GM23338 (cell line): ENCODE measurements at regions not wholly inside any gene's neighbourhood (a gene's known extent, or its start where the extent isn't known, plus 50 kb on each side); places are given as distances from the start of the nearest gene placed in this dataset.
"Not testable (repeated sequence)": the region's sequence is repeated elsewhere in the genome, so short reads cannot be mapped to it uniquely, and the experiment has no call there.

Experiments
- CREB1 ChIP-seq: fragments of 250-450 bp; sonication (Bioruptor Pico); IDR thresholded peaks from 2 replicates; pipeline ENCODE4 v1.5.0; 2020; ENCODE audit warnings: low read depth, mild to moderate bottlenecking, moderate library complexity
- ETS1 ChIP-seq: IDR thresholded peaks from 2 replicates; pipeline ENCODE4 v1.6.1; 2016; ENCODE audit warnings: antibody characterized with exemption
- EZH2 ChIP-seq: fragments of 200-600 bp; sonication (generic); IDR thresholded peaks from one replicate; pipeline ENCODE4 v1.8.0; 2017; ENCODE audit warnings: antibody characterized with exemption, mild to moderate bottlenecking, low read depth; ENCODE audit not compliant: unreplicated experiment
- EZH2phosphoT487 ChIP-seq: fragments of 200-600 bp; sonication (generic); IDR thresholded peaks from one replicate; pipeline ENCODE4 v1.8.1; 2018; ENCODE audit warnings: antibody characterized with exemption; ENCODE audit not compliant: unreplicated experiment
- POLR2AphosphoS5 ChIP-seq: IDR thresholded peaks from 2 replicates; pipeline ENCODE4 v1.6.1; 2016; ENCODE audit warnings: antibody characterized with exemption, low read depth
- ZNF114 ChIP-seq: fragments of 250-450 bp; sonication (Bioruptor Pico); IDR thresholded peaks from 2 replicates; pipeline ENCODE4 v1.5.0; 2020; ENCODE audit warnings: mild to moderate bottlenecking, moderate library complexity
- TF ChIP-seq, protein P1 (sequence below), 2 experiments: fragments of 200-600 bp in 1 of 2; sonication (generic) in 1 of 2; conservative IDR thresholded peaks; 2 replicates each; pipeline versions ENCODE4 v1.5.1 to v1.6.1; 2016 to 2017; ENCODE audit warnings: antibody characterized with exemption in 2 of 2, low read depth in 2 of 2, mild to moderate bottlenecking in 2 of 2, moderate library complexity in 1 of 2
- TF ChIP-seq, protein P2 (sequence below): IDR thresholded peaks from one replicate; pipeline ENCODE4 v1.6.1; 2018; ENCODE audit warnings: antibody characterized with exemption; ENCODE audit not compliant: unreplicated experiment
- TF ChIP-seq, protein P3 (sequence below): fragments of 250-450 bp; sonication (Bioruptor Pico); IDR thresholded peaks from 2 replicates; pipeline ENCODE4 v1.5.0; 2020; ENCODE audit warnings: mild to moderate bottlenecking, moderate library complexity

DNA sequence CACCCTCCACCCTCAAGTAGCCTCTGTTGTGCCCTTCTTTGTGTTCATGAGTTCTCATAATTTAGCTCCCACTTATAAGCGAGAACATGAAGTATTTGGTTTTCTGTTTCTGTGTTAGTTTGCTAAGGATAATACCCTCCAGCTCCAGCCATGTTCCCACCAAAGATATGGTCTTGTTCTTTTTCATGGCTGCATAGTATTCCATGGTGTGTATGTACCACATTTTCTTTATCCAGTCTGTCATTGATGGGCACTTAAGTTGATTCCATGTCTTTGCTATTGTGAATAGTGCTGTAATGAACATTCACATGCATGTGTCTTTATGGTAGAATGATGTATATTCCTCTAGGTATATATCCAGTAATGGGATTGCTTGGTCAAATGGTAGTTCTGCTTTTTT lies 77.8 kb downstream of the FTHL17 start:
- TF ChIP-seq POLR2AphosphoS5; EZH2phosphoT487; EZH2; ETS1; ZNF114; CREB1 (CRISPR knock-in tag): not testable (repeated sequence)
- TF ChIP-seq, protein P1, sequence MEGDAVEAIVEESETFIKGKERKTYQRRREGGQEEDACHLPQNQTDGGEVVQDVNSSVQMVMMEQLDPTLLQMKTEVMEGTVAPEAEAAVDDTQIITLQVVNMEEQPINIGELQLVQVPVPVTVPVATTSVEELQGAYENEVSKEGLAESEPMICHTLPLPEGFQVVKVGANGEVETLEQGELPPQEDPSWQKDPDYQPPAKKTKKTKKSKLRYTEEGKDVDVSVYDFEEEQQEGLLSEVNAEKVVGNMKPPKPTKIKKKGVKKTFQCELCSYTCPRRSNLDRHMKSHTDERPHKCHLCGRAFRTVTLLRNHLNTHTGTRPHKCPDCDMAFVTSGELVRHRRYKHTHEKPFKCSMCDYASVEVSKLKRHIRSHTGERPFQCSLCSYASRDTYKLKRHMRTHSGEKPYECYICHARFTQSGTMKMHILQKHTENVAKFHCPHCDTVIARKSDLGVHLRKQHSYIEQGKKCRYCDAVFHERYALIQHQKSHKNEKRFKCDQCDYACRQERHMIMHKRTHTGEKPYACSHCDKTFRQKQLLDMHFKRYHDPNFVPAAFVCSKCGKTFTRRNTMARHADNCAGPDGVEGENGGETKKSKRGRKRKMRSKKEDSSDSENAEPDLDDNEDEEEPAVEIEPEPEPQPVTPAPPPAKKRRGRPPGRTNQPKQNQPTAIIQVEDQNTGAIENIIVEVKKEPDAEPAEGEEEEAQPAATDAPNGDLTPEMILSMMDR (conservative IDR thresholded peaks at IDR 0.05; ENCODE audit: low read depth in 2 of 2): not testable (repeated sequence)
- TF ChIP-seq, protein P2, sequence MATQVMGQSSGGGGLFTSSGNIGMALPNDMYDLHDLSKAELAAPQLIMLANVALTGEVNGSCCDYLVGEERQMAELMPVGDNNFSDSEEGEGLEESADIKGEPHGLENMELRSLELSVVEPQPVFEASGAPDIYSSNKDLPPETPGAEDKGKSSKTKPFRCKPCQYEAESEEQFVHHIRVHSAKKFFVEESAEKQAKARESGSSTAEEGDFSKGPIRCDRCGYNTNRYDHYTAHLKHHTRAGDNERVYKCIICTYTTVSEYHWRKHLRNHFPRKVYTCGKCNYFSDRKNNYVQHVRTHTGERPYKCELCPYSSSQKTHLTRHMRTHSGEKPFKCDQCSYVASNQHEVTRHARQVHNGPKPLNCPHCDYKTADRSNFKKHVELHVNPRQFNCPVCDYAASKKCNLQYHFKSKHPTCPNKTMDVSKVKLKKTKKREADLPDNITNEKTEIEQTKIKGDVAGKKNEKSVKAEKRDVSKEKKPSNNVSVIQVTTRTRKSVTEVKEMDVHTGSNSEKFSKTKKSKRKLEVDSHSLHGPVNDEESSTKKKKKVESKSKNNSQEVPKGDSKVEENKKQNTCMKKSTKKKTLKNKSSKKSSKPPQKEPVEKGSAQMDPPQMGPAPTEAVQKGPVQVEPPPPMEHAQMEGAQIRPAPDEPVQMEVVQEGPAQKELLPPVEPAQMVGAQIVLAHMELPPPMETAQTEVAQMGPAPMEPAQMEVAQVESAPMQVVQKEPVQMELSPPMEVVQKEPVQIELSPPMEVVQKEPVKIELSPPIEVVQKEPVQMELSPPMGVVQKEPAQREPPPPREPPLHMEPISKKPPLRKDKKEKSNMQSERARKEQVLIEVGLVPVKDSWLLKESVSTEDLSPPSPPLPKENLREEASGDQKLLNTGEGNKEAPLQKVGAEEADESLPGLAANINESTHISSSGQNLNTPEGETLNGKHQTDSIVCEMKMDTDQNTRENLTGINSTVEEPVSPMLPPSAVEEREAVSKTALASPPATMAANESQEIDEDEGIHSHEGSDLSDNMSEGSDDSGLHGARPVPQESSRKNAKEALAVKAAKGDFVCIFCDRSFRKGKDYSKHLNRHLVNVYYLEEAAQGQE: not testable (repeated sequence)
- TF ChIP-seq, protein P3, sequence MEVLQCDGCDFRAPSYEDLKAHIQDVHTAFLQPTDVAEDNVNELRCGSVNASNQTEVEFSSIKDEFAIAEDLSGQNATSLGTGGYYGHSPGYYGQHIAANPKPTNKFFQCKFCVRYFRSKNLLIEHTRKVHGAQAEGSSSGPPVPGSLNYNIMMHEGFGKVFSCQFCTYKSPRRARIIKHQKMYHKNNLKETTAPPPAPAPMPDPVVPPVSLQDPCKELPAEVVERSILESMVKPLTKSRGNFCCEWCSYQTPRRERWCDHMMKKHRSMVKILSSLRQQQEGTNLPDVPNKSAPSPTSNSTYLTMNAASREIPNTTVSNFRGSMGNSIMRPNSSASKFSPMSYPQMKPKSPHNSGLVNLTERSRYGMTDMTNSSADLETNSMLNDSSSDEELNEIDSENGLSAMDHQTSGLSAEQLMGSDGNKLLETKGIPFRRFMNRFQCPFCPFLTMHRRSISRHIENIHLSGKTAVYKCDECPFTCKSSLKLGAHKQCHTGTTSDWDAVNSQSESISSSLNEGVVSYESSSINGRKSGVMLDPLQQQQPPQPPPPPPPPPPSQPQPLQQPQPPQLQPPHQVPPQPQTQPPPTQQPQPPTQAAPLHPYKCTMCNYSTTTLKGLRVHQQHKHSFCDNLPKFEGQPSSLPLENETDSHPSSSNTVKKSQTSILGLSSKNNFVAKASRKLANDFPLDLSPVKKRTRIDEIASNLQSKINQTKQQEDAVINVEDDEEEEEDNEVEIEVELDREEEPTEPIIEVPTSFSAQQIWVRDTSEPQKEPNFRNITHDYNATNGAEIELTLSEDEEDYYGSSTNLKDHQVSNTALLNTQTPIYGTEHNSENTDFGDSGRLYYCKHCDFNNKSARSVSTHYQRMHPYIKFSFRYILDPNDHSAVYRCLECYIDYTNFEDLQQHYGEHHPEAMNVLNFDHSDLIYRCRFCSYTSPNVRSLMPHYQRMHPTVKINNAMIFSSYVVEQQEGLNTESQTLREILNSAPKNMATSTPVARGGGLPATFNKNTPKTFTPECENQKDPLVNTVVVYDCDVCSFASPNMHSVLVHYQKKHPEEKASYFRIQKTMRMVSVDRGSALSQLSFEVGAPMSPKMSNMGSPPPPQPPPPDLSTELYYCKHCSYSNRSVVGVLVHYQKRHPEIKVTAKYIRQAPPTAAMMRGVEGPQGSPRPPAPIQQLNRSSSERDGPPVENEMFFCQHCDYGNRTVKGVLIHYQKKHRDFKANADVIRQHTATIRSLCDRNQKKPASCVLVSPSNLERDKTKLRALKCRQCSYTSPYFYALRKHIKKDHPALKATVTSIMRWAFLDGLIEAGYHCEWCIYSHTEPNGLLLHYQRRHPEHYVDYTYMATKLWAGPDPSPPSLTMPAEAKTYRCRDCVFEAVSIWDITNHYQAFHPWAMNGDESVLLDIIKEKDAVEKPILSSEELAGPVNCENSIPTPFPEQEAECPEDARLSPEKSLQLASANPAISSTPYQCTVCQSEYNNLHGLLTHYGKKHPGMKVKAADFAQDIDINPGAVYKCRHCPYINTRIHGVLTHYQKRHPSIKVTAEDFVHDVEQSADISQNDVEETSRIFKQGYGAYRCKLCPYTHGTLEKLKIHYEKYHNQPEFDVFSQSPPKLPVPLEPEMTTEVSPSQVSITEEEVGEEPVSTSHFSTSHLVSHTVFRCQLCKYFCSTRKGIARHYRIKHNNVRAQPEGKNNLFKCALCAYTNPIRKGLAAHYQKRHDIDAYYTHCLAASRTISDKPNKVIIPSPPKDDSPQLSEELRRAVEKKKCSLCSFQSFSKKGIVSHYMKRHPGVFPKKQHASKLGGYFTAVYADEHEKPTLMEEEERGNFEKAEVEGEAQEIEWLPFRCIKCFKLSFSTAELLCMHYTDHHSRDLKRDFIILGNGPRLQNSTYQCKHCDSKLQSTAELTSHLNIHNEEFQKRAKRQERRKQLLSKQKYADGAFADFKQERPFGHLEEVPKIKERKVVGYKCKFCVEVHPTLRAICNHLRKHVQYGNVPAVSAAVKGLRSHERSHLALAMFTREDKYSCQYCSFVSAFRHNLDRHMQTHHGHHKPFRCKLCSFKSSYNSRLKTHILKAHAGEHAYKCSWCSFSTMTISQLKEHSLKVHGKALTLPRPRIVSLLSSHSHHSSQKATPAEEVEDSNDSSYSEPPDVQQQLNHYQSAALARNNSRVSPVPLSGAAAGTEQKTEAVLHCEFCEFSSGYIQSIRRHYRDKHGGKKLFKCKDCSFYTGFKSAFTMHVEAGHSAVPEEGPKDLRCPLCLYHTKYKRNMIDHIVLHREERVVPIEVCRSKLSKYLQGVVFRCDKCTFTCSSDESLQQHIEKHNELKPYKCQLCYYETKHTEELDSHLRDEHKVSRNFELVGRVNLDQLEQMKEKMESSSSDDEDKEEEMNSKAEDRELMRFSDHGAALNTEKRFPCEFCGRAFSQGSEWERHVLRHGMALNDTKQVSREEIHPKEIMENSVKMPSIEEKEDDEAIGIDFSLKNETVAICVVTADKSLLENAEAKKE (CRISPR knock-in tag): not testable (repeated sequence)
